DOHH2 (cell line): ENCODE measurements at regions not wholly inside any gene's neighbourhood (a gene's known extent, or its start where the extent isn't known, plus 50 kb on each side); places are given as distances from the start of the nearest gene placed in this dataset.

Source experiments
- EZH2phosphoT487 ChIP-seq: fragments of 200-600 bp; sonication (generic); IDR thresholded peaks from 2 replicates; pipeline ENCODE4 v1.6.1; 2017; ENCODE audit warnings: borderline replicate concordance, mild to moderate bottlenecking, antibody characterized with exemption, low read length, moderate library complexity, mixed read lengths
- TF ChIP-seq, protein P1 (sequence below): fragments of 200-600 bp; sonication (generic); IDR thresholded peaks from one replicate; pipeline ENCODE4 v1.5.1; 2014; ENCODE audit warnings: antibody characterized with exemption, mild to moderate bottlenecking, low read depth, low read length; ENCODE audit not compliant: poor library complexity, severe bottlenecking

DNA sequence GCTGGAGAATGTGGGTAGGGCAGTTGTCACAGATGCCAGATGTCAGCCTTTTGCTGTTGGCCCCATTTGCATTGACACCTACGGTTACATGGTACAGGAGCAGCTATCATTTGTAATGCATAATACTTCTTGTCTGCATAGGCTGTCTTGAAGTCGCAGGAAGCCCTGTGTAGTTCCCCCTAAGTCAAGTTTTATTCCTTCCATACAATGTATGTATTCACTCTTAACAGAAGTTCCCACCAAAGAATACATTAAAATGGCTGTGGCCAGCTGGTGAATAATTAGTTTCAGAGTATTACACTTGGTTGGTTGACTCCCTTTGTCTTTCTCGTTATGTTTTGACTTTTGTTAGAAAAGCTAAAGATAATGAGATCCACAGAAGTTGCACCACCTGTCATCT, 1169.0 kb downstream of the REEP3 start:
- TF ChIP-seq, protein P1, sequence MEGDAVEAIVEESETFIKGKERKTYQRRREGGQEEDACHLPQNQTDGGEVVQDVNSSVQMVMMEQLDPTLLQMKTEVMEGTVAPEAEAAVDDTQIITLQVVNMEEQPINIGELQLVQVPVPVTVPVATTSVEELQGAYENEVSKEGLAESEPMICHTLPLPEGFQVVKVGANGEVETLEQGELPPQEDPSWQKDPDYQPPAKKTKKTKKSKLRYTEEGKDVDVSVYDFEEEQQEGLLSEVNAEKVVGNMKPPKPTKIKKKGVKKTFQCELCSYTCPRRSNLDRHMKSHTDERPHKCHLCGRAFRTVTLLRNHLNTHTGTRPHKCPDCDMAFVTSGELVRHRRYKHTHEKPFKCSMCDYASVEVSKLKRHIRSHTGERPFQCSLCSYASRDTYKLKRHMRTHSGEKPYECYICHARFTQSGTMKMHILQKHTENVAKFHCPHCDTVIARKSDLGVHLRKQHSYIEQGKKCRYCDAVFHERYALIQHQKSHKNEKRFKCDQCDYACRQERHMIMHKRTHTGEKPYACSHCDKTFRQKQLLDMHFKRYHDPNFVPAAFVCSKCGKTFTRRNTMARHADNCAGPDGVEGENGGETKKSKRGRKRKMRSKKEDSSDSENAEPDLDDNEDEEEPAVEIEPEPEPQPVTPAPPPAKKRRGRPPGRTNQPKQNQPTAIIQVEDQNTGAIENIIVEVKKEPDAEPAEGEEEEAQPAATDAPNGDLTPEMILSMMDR, result no peak
- TF ChIP-seq EZH2phosphoT487, result no peak
